HepG2 (cell line): ENCODE measurements at regions not wholly inside any gene's neighbourhood (a gene's known extent, or its start where the extent isn't known, plus 50 kb on each side); places are given as distances from the start of the nearest gene placed in this dataset.

ENCODE experiments used
- ATF7 ChIP-seq, 2 experiments: fragments of 450-650 bp in 1 of 2; sonication (generic) in 1 of 2; formaldehyde crosslinking in 1 of 2; IDR thresholded peaks; 2 replicates each; pipeline versions ENCODE4 v1.4.0 to v1.6.1; 2016 to 2020; ENCODE audit warnings: antibody characterized with exemption in 1 of 2, mild to moderate bottlenecking in 1 of 2, missing genetic modification reagents in 1 of 2
- HNF4A ChIP-seq: sonication (generic); formaldehyde crosslinking; IDR thresholded peaks from 2 replicates; pipeline ENCODE4 v1.4.0; 2020; ENCODE audit warnings: missing genetic modification reagents
- ZNF407 ChIP-seq: sonication (generic); formaldehyde crosslinking; IDR thresholded peaks from one replicate; pipeline ENCODE4 v1.5.1; 2020; ENCODE audit warnings: mild to moderate bottlenecking, missing genetic modification reagents; ENCODE audit errors: not compliant biosample characterization
- ZNF615 ChIP-seq: sonication (generic); formaldehyde crosslinking; IDR thresholded peaks from 2 replicates; pipeline ENCODE4 v1.5.0; 2020; ENCODE audit warnings: mild to moderate bottlenecking, missing genetic modification reagents, borderline replicate concordance
- TF ChIP-seq, protein P1 (sequence below): sonication (generic); formaldehyde crosslinking; IDR thresholded peaks from 2 replicates; pipeline ENCODE4 v1.4.0; 2020; ENCODE audit warnings: mild to moderate bottlenecking, missing genetic modification reagents
- TF ChIP-seq, protein P2 (sequence below): sonication (generic); formaldehyde crosslinking; IDR thresholded peaks from 2 replicates; pipeline ENCODE4 v1.4.0; 2020; ENCODE audit warnings: mild to moderate bottlenecking, missing genetic modification reagents

DNA sequence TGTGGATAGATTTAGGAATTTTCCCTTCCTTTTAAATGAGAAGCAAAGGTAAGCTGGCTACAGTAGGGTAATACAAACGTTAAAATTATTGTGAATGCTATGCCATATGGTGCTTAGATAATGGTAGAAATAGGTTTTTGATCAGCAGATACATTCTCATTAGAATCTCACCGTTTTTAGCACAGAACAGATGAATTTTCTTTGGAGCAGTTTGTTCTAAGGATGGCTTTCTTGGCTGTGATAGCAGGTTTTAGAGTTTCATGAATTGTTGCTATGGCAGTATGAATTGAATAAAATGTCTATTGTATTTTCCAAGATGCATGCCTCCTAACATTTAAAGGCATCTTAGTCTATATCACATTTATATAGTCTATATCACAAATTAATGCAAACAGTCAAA lies 1394.5 kb downstream of the EPHA7 start (continued):
- TF ChIP-seq ZNF407 (CRISPR knock-in tag) (no peak), HNF4A (no peak), ZNF615 (CRISPR knock-in tag) (no peak), ATF7 (IDR thresholded peaks at IDR 0.05) (no peak), ATF7 (CRISPR knock-in tag; IDR thresholded peaks at IDR 0.05) (no peak)
- TF ChIP-seq, protein P1, sequence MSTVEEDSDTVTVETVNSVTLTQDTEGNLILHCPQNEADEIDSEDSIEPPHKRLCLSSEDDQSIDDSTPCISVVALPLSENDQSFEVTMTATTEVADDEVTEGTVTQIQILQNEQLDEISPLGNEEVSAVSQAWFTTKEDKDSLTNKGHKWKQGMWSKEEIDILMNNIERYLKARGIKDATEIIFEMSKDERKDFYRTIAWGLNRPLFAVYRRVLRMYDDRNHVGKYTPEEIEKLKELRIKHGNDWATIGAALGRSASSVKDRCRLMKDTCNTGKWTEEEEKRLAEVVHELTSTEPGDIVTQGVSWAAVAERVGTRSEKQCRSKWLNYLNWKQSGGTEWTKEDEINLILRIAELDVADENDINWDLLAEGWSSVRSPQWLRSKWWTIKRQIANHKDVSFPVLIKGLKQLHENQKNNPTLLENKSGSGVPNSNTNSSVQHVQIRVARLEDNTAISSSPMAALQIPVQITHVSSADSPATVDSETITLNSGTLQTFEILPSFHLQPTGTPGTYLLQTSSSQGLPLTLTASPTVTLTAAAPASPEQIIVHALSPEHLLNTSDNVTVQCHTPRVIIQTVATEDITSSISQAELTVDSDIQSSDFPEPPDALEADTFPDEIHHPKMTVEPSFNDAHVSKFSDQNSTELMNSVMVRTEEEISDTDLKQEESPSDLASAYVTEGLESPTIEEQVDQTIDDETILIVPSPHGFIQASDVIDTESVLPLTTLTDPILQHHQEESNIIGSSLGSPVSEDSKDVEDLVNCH (CRISPR knock-in tag), result no peak
- TF ChIP-seq, protein P2, sequence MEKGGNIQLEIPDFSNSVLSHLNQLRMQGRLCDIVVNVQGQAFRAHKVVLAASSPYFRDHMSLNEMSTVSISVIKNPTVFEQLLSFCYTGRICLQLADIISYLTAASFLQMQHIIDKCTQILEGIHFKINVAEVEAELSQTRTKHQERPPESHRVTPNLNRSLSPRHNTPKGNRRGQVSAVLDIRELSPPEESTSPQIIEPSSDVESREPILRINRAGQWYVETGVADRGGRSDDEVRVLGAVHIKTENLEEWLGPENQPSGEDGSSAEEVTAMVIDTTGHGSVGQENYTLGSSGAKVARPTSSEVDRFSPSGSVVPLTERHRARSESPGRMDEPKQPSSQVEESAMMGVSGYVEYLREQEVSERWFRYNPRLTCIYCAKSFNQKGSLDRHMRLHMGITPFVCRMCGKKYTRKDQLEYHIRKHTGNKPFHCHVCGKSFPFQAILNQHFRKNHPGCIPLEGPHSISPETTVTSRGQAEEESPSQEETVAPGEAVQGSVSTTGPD (CRISPR knock-in tag), result no peak
